ENCODE measurements at regions not wholly inside any gene's neighbourhood (a gene's known extent, or its start where the extent isn't known, plus 50 kb on each side); places are given as distances from the start of the nearest gene placed in this dataset.

- no peak for TF ChIP-seq EZH2 (IDR thresholded peaks at IDR 0.05; ENCODE audit: insufficient read depth, poor library complexity, severe bottlenecking)
- TF ChIP-seq EZH2phosphoT487 (IDR thresholded peaks at IDR 0.05; ENCODE audit: insufficient read depth, low read depth), result no peak
Observed at GRCh38 chr20:54347166-54347833, 128.1 kb upstream of the DOK5 start.

All from GM23248 (cell line).